ENCODE measurements at regions not wholly inside any gene's neighbourhood (a gene's known extent, or its start where the extent isn't known, plus 50 kb on each side); places are given as distances from the start of the nearest gene placed in this dataset.

GRCh38 chr9:4929917-4930316 lies 55.2 kb upstream of the JAK2 start:
- 53 to 63% methylated on average over 2 of the region's 2 CpGs for WGBS, 2 donors
- H3K9me3 ChIP-seq, result no peaks in the 10 kb centered on the region
- H3K4me1 ChIP-seq, result peaks cover 0 to 22% (median 3%) of the 10 kb centered on the region in 9 donors
- TF ChIP-seq, protein P1, sequence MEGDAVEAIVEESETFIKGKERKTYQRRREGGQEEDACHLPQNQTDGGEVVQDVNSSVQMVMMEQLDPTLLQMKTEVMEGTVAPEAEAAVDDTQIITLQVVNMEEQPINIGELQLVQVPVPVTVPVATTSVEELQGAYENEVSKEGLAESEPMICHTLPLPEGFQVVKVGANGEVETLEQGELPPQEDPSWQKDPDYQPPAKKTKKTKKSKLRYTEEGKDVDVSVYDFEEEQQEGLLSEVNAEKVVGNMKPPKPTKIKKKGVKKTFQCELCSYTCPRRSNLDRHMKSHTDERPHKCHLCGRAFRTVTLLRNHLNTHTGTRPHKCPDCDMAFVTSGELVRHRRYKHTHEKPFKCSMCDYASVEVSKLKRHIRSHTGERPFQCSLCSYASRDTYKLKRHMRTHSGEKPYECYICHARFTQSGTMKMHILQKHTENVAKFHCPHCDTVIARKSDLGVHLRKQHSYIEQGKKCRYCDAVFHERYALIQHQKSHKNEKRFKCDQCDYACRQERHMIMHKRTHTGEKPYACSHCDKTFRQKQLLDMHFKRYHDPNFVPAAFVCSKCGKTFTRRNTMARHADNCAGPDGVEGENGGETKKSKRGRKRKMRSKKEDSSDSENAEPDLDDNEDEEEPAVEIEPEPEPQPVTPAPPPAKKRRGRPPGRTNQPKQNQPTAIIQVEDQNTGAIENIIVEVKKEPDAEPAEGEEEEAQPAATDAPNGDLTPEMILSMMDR (IDR thresholded peaks at IDR 0.05), result no peak
- H3K4me3 ChIP-seq, result no peak overlapping the region
- intact Hi-C loops (cut with DNase I), result loop anchor here in 3 of 10 donors (5.0 to 10.0 kb wide), 3 partner anchors 55 to 168 kb away; partner anchors contain the start of gene JAK2 (in 3 of the 3)
- no peaks in the 10 kb centered on the region for H3K36me3 ChIP-seq
- ATAC-seq (no peak), DNase-seq (no peak)
- H3K27me3 ChIP-seq, result no peaks in the 10 kb centered on the region
- no peak overlapping the region for H3K27ac ChIP-seq

DNA sequence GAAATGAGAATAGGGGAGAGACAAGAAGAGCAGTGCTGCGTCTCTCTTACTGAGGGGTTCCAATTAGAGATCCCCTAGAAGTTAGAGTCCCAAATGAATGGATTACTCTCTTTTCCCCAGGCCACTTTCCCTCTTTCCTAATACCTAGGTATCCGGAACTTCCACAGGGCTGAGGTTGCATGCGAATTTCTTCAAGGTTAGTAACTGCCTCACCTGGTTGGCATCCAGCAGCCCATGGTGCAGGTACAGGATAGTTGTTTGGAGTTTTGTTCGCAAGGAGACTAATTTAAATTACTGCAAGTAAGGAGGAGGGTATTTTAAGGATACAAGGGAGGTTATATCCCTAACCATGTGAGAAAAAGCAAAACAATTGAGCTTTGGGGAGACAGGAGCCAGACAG lies 52.4 kb upstream of the JAK2 start:
- peak in 1 of 8 donors; percentile 8 for ATAC-seq
- Histone ChIP-seq H3K36me3 (no peaks in the 10 kb centered on the region), H3K27ac (no peak overlapping the region), H3K27me3 (no peaks in the 10 kb centered on the region), H3K4me1 (peaks cover 0 to 37% (median 27%) of the 10 kb centered on the region in 9 donors), H3K4me3 (no peak overlapping the region), H3K9me3 (no peaks in the 10 kb centered on the region)
- TF ChIP-seq, protein P1 (IDR thresholded peaks at IDR 0.05), result no peak
- intact Hi-C loops (cut with DNase I), result loop anchor here in 3 of 10 donors (10.0 kb wide), 1 partner anchor 52 kb away; the partner anchor contains the start of gene JAK2 (in 3 of the 3)
- 89 to 94% methylated on average over 4 of the region's 4 CpGs for WGBS, 2 donors
- no peak for DNase-seq

- no peak overlapping the region for H3K4me3 ChIP-seq
- intact Hi-C loops (cut with DNase I), result loop anchor here in 3 of 10 donors (10.0 kb wide), 1 partner anchor 52 kb away; the partner anchor contains the start of gene JAK2 (in 3 of the 3)
- DNase-seq (no peak), ATAC-seq (peak in 6 of 8 donors; percentile 23 to 64 (median 56))
- peaks cover 0 to 42% (median 32%) of the 10 kb centered on the region in 9 donors for H3K4me1 ChIP-seq
- WGBS, 2 donors, result 59 to 72% methylated on average over 4 of the region's 4 CpGs
- H3K27ac ChIP-seq, result peak overlapping the region in 2 of 10 donors; percentile 1 to 19
- H3K36me3 ChIP-seq, result no peaks in the 10 kb centered on the region
- TF ChIP-seq, protein P1 (IDR thresholded peaks at IDR 0.05), result no peak
- H3K9me3 ChIP-seq, result no peaks in the 10 kb centered on the region
- no peaks in the 10 kb centered on the region for H3K27me3 ChIP-seq
Observed at GRCh38 chr9:4933177-4933576, 51.9 kb upstream of the JAK2 start.

DNA sequence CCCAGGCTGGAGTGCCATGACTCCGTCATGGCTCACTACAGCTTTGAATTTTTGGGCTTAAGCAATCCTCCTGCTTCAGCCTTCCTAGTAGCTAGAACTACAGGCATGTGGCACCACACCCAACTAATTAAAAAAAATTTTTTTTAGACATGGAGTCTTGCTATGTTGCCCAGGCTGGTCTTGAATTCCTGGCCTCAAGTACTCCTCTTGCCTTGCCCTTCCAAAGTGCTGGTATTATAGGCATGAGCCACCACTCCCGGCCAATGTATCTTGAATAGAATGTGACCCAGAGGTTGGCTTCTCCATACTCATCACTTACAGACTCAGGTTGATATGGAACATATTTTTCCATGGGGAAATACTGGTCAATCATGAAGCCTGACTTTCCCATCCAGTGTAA lies 51.2 kb upstream of the JAK2 start:
- no peaks in the 10 kb centered on the region for H3K36me3 ChIP-seq
- TF ChIP-seq, protein P1 (IDR thresholded peaks at IDR 0.05), result no peak
- ATAC-seq (no peak), DNase-seq (no peak)
- peaks cover 0 to 47% (median 35%) of the 10 kb centered on the region in 9 donors for H3K4me1 ChIP-seq
- intact Hi-C loops (cut with DNase I), result loop anchor here in 3 of 10 donors (10.0 kb wide), 1 partner anchor 51 kb away; the partner anchor contains the start of gene JAK2 (in 3 of the 3)
- WGBS, 2 donors, result 96 to 97% methylated on average over 2 of the region's 2 CpGs
- H3K4me3 ChIP-seq, result no peak overlapping the region
- no peaks in the 10 kb centered on the region for H3K9me3 ChIP-seq
- H3K27ac ChIP-seq, result no peak overlapping the region
- no peaks in the 10 kb centered on the region for H3K27me3 ChIP-seq
